ENCODE measurements at regions not wholly inside any gene's neighbourhood (a gene's known extent, or its start where the extent isn't known, plus 50 kb on each side); places are given as distances from the start of the nearest gene placed in this dataset.

DNA sequence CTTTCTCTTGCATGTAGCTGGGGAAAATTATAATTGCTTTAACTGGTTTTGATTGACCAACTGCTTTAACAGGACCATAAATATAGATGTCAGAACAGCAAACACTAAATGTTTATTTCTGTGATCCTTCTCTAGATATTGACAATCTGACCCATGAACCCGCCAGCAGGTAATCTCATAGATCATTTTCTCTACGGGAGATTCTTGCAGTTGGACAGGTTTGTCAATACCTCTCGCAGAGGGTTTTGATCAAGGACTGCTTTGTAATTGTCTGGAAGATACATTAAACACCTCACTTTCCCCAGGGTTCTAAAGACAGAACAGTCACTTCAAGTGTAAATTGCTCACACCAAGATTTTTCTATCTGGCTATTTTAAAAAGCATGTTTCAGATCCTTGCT is 235.8 kb upstream of the RHOBTB1 start:
- H3K79me2 ChIP-seq (ENCODE audit: insufficient read depth, low read length), result no peaks in the 10 kb centered on the region
- TF ChIP-seq CTCF (IDR thresholded peaks at IDR 0.05; ENCODE audit: borderline replicate concordance, extremely low read depth, low read length, poor library complexity, severe bottlenecking) (no peak), EZH2 (IDR thresholded peaks at IDR 0.05; ENCODE audit: borderline replicate concordance, low read depth, low read length, severe bottlenecking) (no peak)
- H3K27me3 ChIP-seq (ENCODE audit: insufficient read depth, low read length, poor library complexity), result no peaks in the 10 kb centered on the region
- no peak overlapping the region for H3K4me3 ChIP-seq (ENCODE audit: low read depth in 1 of 2, low read length in 2 of 2)
- DNase-seq (no peak), ATAC-seq (ENCODE audit: insufficient read depth, low read depth) (no peak)
- H3K27ac ChIP-seq (ENCODE audit: low read length), result no peak overlapping the region
- H3K36me3 ChIP-seq (ENCODE audit: insufficient read depth, low read length), result no peaks in the 10 kb centered on the region
- 0 out of 2 replicates have a peak overlapping the region, but pooled peaks have one; percentile 13 for H2AFZ ChIP-seq (ENCODE audit: low read depth, low read length)
- H3K4me2 ChIP-seq (ENCODE audit: insufficient read depth, low read length), result no peak overlapping the region
- H3K9ac ChIP-seq (ENCODE audit: low read depth, low read length), result no peak overlapping the region
- peaks cover 8% of the 10 kb centered on the region; the same call in 1 of the 2 replicates for H3K4me1 ChIP-seq (ENCODE audit: insufficient read depth, low read length)
- no peaks in the 10 kb centered on the region for H3K9me3 ChIP-seq (ENCODE audit: insufficient read depth, low read length, severe bottlenecking)
- no peaks in the 10 kb centered on the region for H4K20me1 ChIP-seq (ENCODE audit: insufficient read depth, low read length)

- Histone ChIP-seq H3K79me2 (ENCODE audit: insufficient read depth, low read length) (no peaks in the 10 kb centered on the region), H3K4me3 (ENCODE audit: low read depth in 1 of 2, low read length in 2 of 2) (no peak overlapping the region), H3K27ac (ENCODE audit: low read length) (no peak overlapping the region), H2AFZ (ENCODE audit: low read depth, low read length) (no peak overlapping the region), H3K36me3 (ENCODE audit: insufficient read depth, low read length) (no peaks in the 10 kb centered on the region), H3K4me2 (ENCODE audit: insufficient read depth, low read length) (no peak overlapping the region), H4K20me1 (ENCODE audit: insufficient read depth, low read length) (no peaks in the 10 kb centered on the region), H3K9ac (ENCODE audit: low read depth, low read length) (no peak overlapping the region), H3K27me3 (ENCODE audit: insufficient read depth, low read length, poor library complexity) (no peaks in the 10 kb centered on the region), H3K4me1 (ENCODE audit: insufficient read depth, low read length) (peaks cover 8% of the 10 kb centered on the region; the same call in 1 of the 2 replicates), H3K9me3 (ENCODE audit: insufficient read depth, low read length, severe bottlenecking) (no peaks in the 10 kb centered on the region)
- no peak for DNase-seq
- peak; percentile 40; the same call in 1 of the 3 replicates for ATAC-seq (ENCODE audit: insufficient read depth, low read depth)
- TF ChIP-seq EZH2 (IDR thresholded peaks at IDR 0.05; ENCODE audit: borderline replicate concordance, low read depth, low read length, severe bottlenecking) (no peak), CTCF (IDR thresholded peaks at IDR 0.05; ENCODE audit: borderline replicate concordance, extremely low read depth, low read length, poor library complexity, severe bottlenecking) (no peak)
These were observed 232.4 kb upstream of the RHOBTB1 start for GRCh38 chr10:61176424-61176823.

- Histone ChIP-seq H3K79me2 (ENCODE audit: insufficient read depth, low read length) (no peaks in the 10 kb centered on the region), H3K4me1 (ENCODE audit: insufficient read depth, low read length) (peaks cover 8% of the 10 kb centered on the region; the same call in 1 of the 2 replicates), H3K36me3 (ENCODE audit: insufficient read depth, low read length) (no peaks in the 10 kb centered on the region), H2AFZ (ENCODE audit: low read depth, low read length) (no peak overlapping the region), H3K27me3 (ENCODE audit: insufficient read depth, low read length, poor library complexity) (no peaks in the 10 kb centered on the region), H3K9me3 (ENCODE audit: insufficient read depth, low read length, severe bottlenecking) (no peaks in the 10 kb centered on the region), H4K20me1 (ENCODE audit: insufficient read depth, low read length) (no peaks in the 10 kb centered on the region), H3K27ac (ENCODE audit: low read length) (no peak overlapping the region), H3K4me2 (ENCODE audit: insufficient read depth, low read length) (no peak overlapping the region), H3K4me3 (ENCODE audit: low read depth in 1 of 2, low read length in 2 of 2) (no peak overlapping the region), H3K9ac (ENCODE audit: low read depth, low read length) (no peak overlapping the region)
- TF ChIP-seq EZH2 (IDR thresholded peaks at IDR 0.05; ENCODE audit: borderline replicate concordance, low read depth, low read length, severe bottlenecking) (no peak), CTCF (IDR thresholded peaks at IDR 0.05; ENCODE audit: borderline replicate concordance, extremely low read depth, low read length, poor library complexity, severe bottlenecking) (no peak)
- DNase-seq, result no peak
- ATAC-seq (ENCODE audit: insufficient read depth, low read depth), result no peak
These were observed 231.3 kb upstream of the RHOBTB1 start for GRCh38 chr10:61175316-61175715.

DNA sequence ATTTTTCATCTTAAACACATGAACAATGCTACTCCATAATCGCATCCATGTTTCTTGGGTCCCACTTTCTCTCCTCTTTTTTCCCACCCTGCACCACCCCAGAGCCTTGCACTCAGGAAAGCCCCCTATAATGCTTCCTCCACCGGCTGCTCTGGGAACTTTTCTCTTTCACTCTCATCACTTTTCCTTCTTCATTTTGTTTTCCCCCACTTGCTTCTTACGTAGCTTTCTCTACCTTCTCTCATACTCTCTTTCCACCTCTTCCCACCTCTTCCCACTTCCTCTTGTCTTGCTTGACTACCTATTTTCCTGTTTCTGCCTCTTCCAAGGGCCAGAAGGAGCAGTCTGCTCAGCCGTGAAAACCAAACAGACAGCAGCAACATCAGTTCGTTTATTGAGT is 229.5 kb upstream of the RHOBTB1 start:
- TF ChIP-seq EZH2 (IDR thresholded peaks at IDR 0.05; ENCODE audit: borderline replicate concordance, low read depth, low read length, severe bottlenecking) (no peak), CTCF (IDR thresholded peaks at IDR 0.05; ENCODE audit: borderline replicate concordance, extremely low read depth, low read length, poor library complexity, severe bottlenecking) (no peak)
- H3K36me3 ChIP-seq (ENCODE audit: insufficient read depth, low read length), result no peaks in the 10 kb centered on the region
- no peaks in the 10 kb centered on the region for H4K20me1 ChIP-seq (ENCODE audit: insufficient read depth, low read length)
- H3K4me2 ChIP-seq (ENCODE audit: insufficient read depth, low read length), result no peak overlapping the region
- no peak overlapping the region for H3K9ac ChIP-seq (ENCODE audit: low read depth, low read length)
- no peaks in the 10 kb centered on the region for H3K27me3 ChIP-seq (ENCODE audit: insufficient read depth, low read length, poor library complexity)
- H3K9me3 ChIP-seq (ENCODE audit: insufficient read depth, low read length, severe bottlenecking), result peaks cover 7% of the 10 kb centered on the region
- H3K4me1 ChIP-seq (ENCODE audit: insufficient read depth, low read length), result peaks cover 8% of the 10 kb centered on the region; the same call in 1 of the 2 replicates
- no peaks in the 10 kb centered on the region for H3K79me2 ChIP-seq (ENCODE audit: insufficient read depth, low read length)
- DNase-seq, result no peak
- no peak overlapping the region for H3K27ac ChIP-seq (ENCODE audit: low read length)
- no peak for ATAC-seq (ENCODE audit: insufficient read depth, low read depth)
- no peak overlapping the region for H3K4me3 ChIP-seq (ENCODE audit: low read depth in 1 of 2, low read length in 2 of 2)
- H2AFZ ChIP-seq (ENCODE audit: low read depth, low read length), result no peak overlapping the region
